ENCODE measurements at regions not wholly inside any gene's neighbourhood (a gene's known extent, or its start where the extent isn't known, plus 50 kb on each side); places are given as distances from the start of the nearest gene placed in this dataset.

DNA sequence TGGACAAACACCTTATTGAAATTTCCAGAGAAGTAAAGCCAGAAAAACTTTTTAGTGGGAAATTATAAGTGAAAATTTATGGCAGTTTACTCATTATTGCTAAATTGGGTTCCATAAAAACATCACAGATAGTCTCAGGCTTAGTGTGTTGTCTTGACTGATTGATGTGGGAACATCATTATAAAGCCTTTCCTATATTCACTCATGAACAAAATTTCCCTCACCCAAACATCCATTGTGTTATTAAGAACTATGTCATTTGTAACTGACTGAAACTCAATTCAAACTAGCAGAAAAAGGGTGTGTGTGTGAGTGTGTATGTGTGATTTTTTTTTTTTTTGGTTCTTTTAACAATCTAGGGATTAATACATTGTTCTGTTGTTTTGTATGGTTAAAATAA is 143.7 kb upstream of the SEMA6A start:
- H2BK15ac ChIP-seq (ENCODE audit: low read depth, low read length): no peak overlapping the region
- no peak overlapping the region for H3K9ac ChIP-seq (ENCODE audit: extremely low read depth, insufficient read length, low read length)
- peaks cover 3 to 5% of the 10 kb centered on the region in 2 experiments; a peak in 2 of 4 replicates for H3K4me1 Mint-ChIP-seq
- no peak overlapping the region for H3K4me3 Mint-ChIP-seq
- no peak overlapping the region for H3K4ac ChIP-seq (ENCODE audit: low read depth, low read length)
- no peak overlapping the region for H2AK5ac ChIP-seq (ENCODE audit: insufficient read length, low read length)
- no peak overlapping the region for H3K27ac ChIP-seq (ENCODE audit: insufficient read length, low read depth, low read length)
- H2BK20ac ChIP-seq (ENCODE audit: low read depth, low read length, poor library complexity, severe bottlenecking): no peak overlapping the region
- H2BK5ac ChIP-seq (ENCODE audit: insufficient read length, low read length): no peak overlapping the region
- no peaks in the 10 kb centered on the region for H3K4me1 ChIP-seq (ENCODE audit: insufficient read depth, low read length)
- no peaks in the 10 kb centered on the region for H3K79me2 ChIP-seq (ENCODE audit: insufficient read depth, low read length)
- no peak overlapping the region for H3K18ac ChIP-seq (ENCODE audit: insufficient read length, low read depth, low read length)
- H4K5ac ChIP-seq (ENCODE audit: insufficient read length, low read depth, low read length): no peak overlapping the region
- no peak overlapping the region for H2AFZ ChIP-seq (ENCODE audit: low read length)
- no peak overlapping the region for H3K4me2 ChIP-seq (ENCODE audit: insufficient read depth, insufficient read length, low read length)
- H3T11ph ChIP-seq (ENCODE audit: low read length): no peak overlapping the region
- no peaks in the 10 kb centered on the region for H3K79me1 ChIP-seq (ENCODE audit: insufficient read depth, low read depth, low read length, poor library complexity, severe bottlenecking)
- H4K91ac ChIP-seq (ENCODE audit: insufficient read length, low read depth, low read length): no peak overlapping the region
- H3K9me3 Mint-ChIP-seq: peaks cover 0 to 8% of the 10 kb centered on the region in 2 experiments; a peak in 2 of 5 replicates
- TF ChIP-seq CTCF (conservative IDR thresholded peaks at IDR 0.05): no peak
- no peak overlapping the region for H3K14ac ChIP-seq (ENCODE audit: insufficient read depth, low read length)
- no peaks in the 10 kb centered on the region for H3K9me3 ChIP-seq (ENCODE audit: control insufficient read depth, low read depth, low read length)
- no peak overlapping the region for H4K8ac ChIP-seq (replicated peaks; ENCODE audit: insufficient read length, low read depth, low read length)
- H2BK12ac ChIP-seq (ENCODE audit: insufficient read length, low read depth, low read length): no peak overlapping the region
- H4K20me1 ChIP-seq (ENCODE audit: control insufficient read depth, insufficient read depth, insufficient read length): no peaks in the 10 kb centered on the region
- H3K27me3 Mint-ChIP-seq (ENCODE audit: low read depth): peaks cover 2% of the 10 kb centered on the region; the same call in 1 of the 2 replicates
- no peak overlapping the region for H3K23ac ChIP-seq (ENCODE audit: insufficient read length, low read depth, low read length)
- no peak overlapping the region for H2BK120ac ChIP-seq (ENCODE audit: low read depth, low read length, poor library complexity, severe bottlenecking)
- no peaks in the 10 kb centered on the region for H3K27me3 ChIP-seq (ENCODE audit: insufficient read depth, low read length)
- H3K56ac ChIP-seq (ENCODE audit: insufficient read length, low read depth, low read length): no peak overlapping the region
- no peaks in the 10 kb centered on the region for H3K23me2 ChIP-seq (ENCODE audit: insufficient read length, low read depth, low read length, poor library complexity, severe bottlenecking)
- peaks cover 0 to 4% (median 4%) of the 10 kb centered on the region in 3 experiments; a peak in 3 of 7 replicates for H3K36me3 Mint-ChIP-seq (ENCODE audit: insufficient read depth in 1 of 3, low read depth in 3 of 3)
- no peak overlapping the region for H3K27ac Mint-ChIP-seq
- DNase-seq: no peak
